SJSA1 (cell line): ENCODE measurements at regions not wholly inside any gene's neighbourhood (a gene's known extent, or its start where the extent isn't known, plus 50 kb on each side); places are given as distances from the start of the nearest gene placed in this dataset.
A peak's percentile ranks its signal among the peaks of the same experiment; 100 is the strongest.
"Not testable (repeated sequence)": the region's sequence is repeated elsewhere in the genome, so short reads cannot be mapped to it uniquely, and the experiment has no call there.

Experiments used
- DNase-seq, 2 experiments: peaks; one replicate each; pipeline ENCODE4 v3.0.0-alpha.2; 2015 to 2020; ENCODE audit warnings: low spot score in 2 of 2, low read depth in 1 of 2
- H3K27ac ChIP-seq: fragments of 250-450 bp; sonication (Bioruptor Pico); 2 replicates; pipeline ENCODE4 v1.5.1; 2020; ENCODE audit warnings: mild to moderate bottlenecking, moderate library complexity
- H3K27me3 ChIP-seq: fragments of 250-450 bp; sonication (Bioruptor Pico); replicated peaks from 2 replicates; pipeline ENCODE4 v1.5.1; 2020; ENCODE audit warnings: mild to moderate bottlenecking, moderate library complexity
- H3K36me3 ChIP-seq: fragments of 250-450 bp; sonication (Bioruptor Pico); 2 replicates; pipeline ENCODE4 v1.5.1; 2020; ENCODE audit warnings: mild to moderate bottlenecking
- H3K4me1 ChIP-seq: fragments of 250-450 bp; sonication (Bioruptor Pico); replicated peaks from 2 replicates; pipeline ENCODE4 v1.6.1; 2021; ENCODE audit warnings: mild to moderate bottlenecking
- H3K4me3 ChIP-seq: fragments of 250-450 bp; sonication (Bioruptor Pico); 2 replicates; pipeline ENCODE4 v1.5.1; 2020; ENCODE audit warnings: mild to moderate bottlenecking
- H3K9me3 ChIP-seq: fragments of 250-450 bp; sonication (Bioruptor Pico); replicated peaks from 2 replicates; pipeline ENCODE4 v1.5.1; 2020; ENCODE audit warnings: mild to moderate bottlenecking

GRCh38 chr1:234769986-234770795 lies 160.2 kb upstream of the IRF2BP2 start:
- Histone ChIP-seq H3K27ac (no peak overlapping the region), H3K4me1 (peaks cover 27% of the 10 kb centered on the region), H3K9me3 (no peaks in the 10 kb centered on the region), H3K27me3 (no peaks in the 10 kb centered on the region), H3K36me3 (no peaks in the 10 kb centered on the region), H3K4me3 (no peak overlapping the region)
- peak in 1 of 2 experiments; percentile 20 for DNase-seq

GRCh38 chr1:234769284-234769985 lies 159.5 kb upstream of the IRF2BP2 start:
- Histone ChIP-seq H3K4me3 (no peak overlapping the region), H3K9me3 (no peaks in the 10 kb centered on the region), H3K27ac (no peak overlapping the region), H3K27me3 (no peaks in the 10 kb centered on the region), H3K36me3 (no peaks in the 10 kb centered on the region), H3K4me1 (peaks cover 27% of the 10 kb centered on the region)
- peak in 1 of 2 experiments; percentile 6 for DNase-seq

- no peak for DNase-seq
- Histone ChIP-seq H3K27ac (no peak overlapping the region), H3K4me1 (peaks cover 27% of the 10 kb centered on the region), H3K36me3 (no peaks in the 10 kb centered on the region), H3K4me3 (no peak overlapping the region), H3K9me3 (no peaks in the 10 kb centered on the region), H3K27me3 (no peaks in the 10 kb centered on the region)
Measured at GRCh38 chr1:234768569-234769283, 158.7 kb upstream of the IRF2BP2 start.

- H3K27ac ChIP-seq: no peak overlapping the region
Measured at GRCh38 chr1:234768171-234768568, 158.2 kb upstream of the IRF2BP2 start.

GRCh38 chr1:234765672-234766071 lies 155.7 kb upstream of the IRF2BP2 start:
- Histone ChIP-seq H3K27me3 (no peaks in the 10 kb centered on the region), H3K9me3 (no peaks in the 10 kb centered on the region), H3K36me3 (no peaks in the 10 kb centered on the region), H3K4me1 (peaks cover 14% of the 10 kb centered on the region), H3K4me3 (no peak overlapping the region), H3K27ac (no peak overlapping the region)
- no peak for DNase-seq

More at GRCh38 chr1:234768171-234768568, 158.2 kb upstream of the IRF2BP2 start:
- Histone ChIP-seq H3K36me3 (no peaks in the 10 kb centered on the region), H3K27me3 (no peaks in the 10 kb centered on the region), H3K4me3 (no peak overlapping the region), H3K9me3 (no peaks in the 10 kb centered on the region), H3K4me1 (peaks cover 23% of the 10 kb centered on the region)
- no peak for DNase-seq

- H3K4me3 ChIP-seq: no peak overlapping the region
- no peak overlapping the region for H3K27ac ChIP-seq
- H3K4me1 ChIP-seq: peaks cover 19% of the 10 kb centered on the region
- DNase-seq: no peak
- H3K9me3 ChIP-seq: no peaks in the 10 kb centered on the region
- no peaks in the 10 kb centered on the region for H3K27me3 ChIP-seq
- no peaks in the 10 kb centered on the region for H3K36me3 ChIP-seq
Measured at GRCh38 chr1:234765181-234765580, 155.2 kb upstream of the IRF2BP2 start.

- Histone ChIP-seq H3K36me3 (no peaks in the 10 kb centered on the region), H3K27me3 (no peaks in the 10 kb centered on the region), H3K4me3 (no peak overlapping the region), H3K9me3 (no peaks in the 10 kb centered on the region), H3K27ac (no peak overlapping the region), H3K4me1 (peaks cover 32% of the 10 kb centered on the region)
- DNase-seq: no peak
Measured at GRCh38 chr1:234763910-234764309, 153.9 kb upstream of the IRF2BP2 start.

GRCh38 chr1:234763367-234763766 lies 153.4 kb upstream of the IRF2BP2 start:
- Histone ChIP-seq H3K27ac (no peak overlapping the region), H3K4me3 (no peak overlapping the region), H3K27me3 (no peaks in the 10 kb centered on the region), H3K36me3 (no peaks in the 10 kb centered on the region), H3K9me3 (no peaks in the 10 kb centered on the region), H3K4me1 (peaks cover 36% of the 10 kb centered on the region)
- no peak for DNase-seq

GRCh38 chr1:234762127-234762526 lies 152.1 kb upstream of the IRF2BP2 start:
- not testable (repeated sequence) for DNase-seq, H3K27me3 ChIP-seq, H3K36me3 ChIP-seq, H3K4me3 ChIP-seq, H3K9me3 ChIP-seq, H3K27ac ChIP-seq
- H3K4me1 ChIP-seq: peaks cover 43% of the 10 kb centered on the region

- peak overlapping the region; percentile 64 for H3K27ac ChIP-seq
- H3K36me3 ChIP-seq: no peaks in the 10 kb centered on the region
- H3K27me3 ChIP-seq: no peaks in the 10 kb centered on the region
- no peak overlapping the region for H3K4me3 ChIP-seq
- H3K4me1 ChIP-seq: peaks cover 59% of the 10 kb centered on the region
- H3K9me3 ChIP-seq: no peaks in the 10 kb centered on the region
- DNase-seq: peak; percentile 75 to 77
Measured at GRCh38 chr1:234760303-234760723, 150.3 kb upstream of the IRF2BP2 start.

GRCh38 chr1:234759888-234760287 lies 149.9 kb upstream of the IRF2BP2 start:
- Histone ChIP-seq H3K9me3 (no peaks in the 10 kb centered on the region), H3K36me3 (no peaks in the 10 kb centered on the region), H3K27ac (peak overlapping the region; percentile 64), H3K4me3 (no peak overlapping the region), H3K27me3 (no peaks in the 10 kb centered on the region), H3K4me1 (peaks cover 61% of the 10 kb centered on the region)
- DNase-seq: no peak

- Histone ChIP-seq H3K9me3 (no peaks in the 10 kb centered on the region), H3K4me3 (no peak overlapping the region), H3K27me3 (no peaks in the 10 kb centered on the region), H3K36me3 (no peaks in the 10 kb centered on the region), H3K4me1 (peaks cover 61% of the 10 kb centered on the region), H3K27ac (peak overlapping the region; percentile 64)
- DNase-seq: peak; percentile 73 to 85
Measured at GRCh38 chr1:234758851-234759250, 148.9 kb upstream of the IRF2BP2 start.

- Histone ChIP-seq H3K4me3 (no peak overlapping the region), H3K9me3 (no peaks in the 10 kb centered on the region), H3K27ac (0 out of 2 replicates have a peak overlapping the region, but pooled peaks have one; percentile 67), H3K36me3 (no peaks in the 10 kb centered on the region), H3K27me3 (no peaks in the 10 kb centered on the region), H3K4me1 (peaks cover 61% of the 10 kb centered on the region)
- DNase-seq: no peak
Measured at GRCh38 chr1:234756857-234757256, 146.9 kb upstream of the IRF2BP2 start.
